ENCODE measurements at regions not wholly inside any gene's neighbourhood (a gene's known extent, or its start where the extent isn't known, plus 50 kb on each side); places are given as distances from the start of the nearest gene placed in this dataset.

- CTCF ChIA-PET: no interaction called here
- DNase-seq (ENCODE audit: low spot score): no peak
- H3K27ac ChIP-seq: no peak overlapping the region
- POLR2A ChIA-PET (ENCODE audit: low non-redundant PET): no interaction called here
- no peak for TF ChIP-seq CTCF (conservative IDR thresholded peaks at IDR 0.05; ENCODE audit: low read depth)
Measured at GRCh38 chr5:143879646-143880045, 67.7 kb downstream of the HMHB1 start.

- CTCF ChIA-PET: no interaction called here
- DNase-seq (ENCODE audit: low spot score): no peak
- no peak overlapping the region for H3K27ac ChIP-seq
- POLR2A ChIA-PET (ENCODE audit: low non-redundant PET): no interaction called here
- TF ChIP-seq CTCF (conservative IDR thresholded peaks at IDR 0.05; ENCODE audit: low read depth): no peak
Measured at GRCh38 chr5:143880178-143880577, 68.2 kb downstream of the HMHB1 start.

GRCh38 chr5:143882520-143882919 lies 70.6 kb downstream of the HMHB1 start:
- no peak for DNase-seq (ENCODE audit: low spot score)
- TF ChIP-seq CTCF (conservative IDR thresholded peaks at IDR 0.05; ENCODE audit: low read depth): no peak
- ChIA-PET CTCF (no interaction called here), POLR2A (ENCODE audit: low non-redundant PET) (no interaction called here)
- no peak overlapping the region; the same call in 1 of the 2 replicates for H3K27ac ChIP-seq

GRCh38 chr5:143886096-143886495 lies 74.1 kb downstream of the HMHB1 start:
- ChIA-PET POLR2A (ENCODE audit: low non-redundant PET) (no interaction called here), CTCF (no interaction called here)
- H3K27ac ChIP-seq: no peak overlapping the region
- TF ChIP-seq CTCF (conservative IDR thresholded peaks at IDR 0.05; ENCODE audit: low read depth): no peak
- no peak for DNase-seq (ENCODE audit: low spot score)

GRCh38 chr5:143886651-143887638 lies 75.0 kb downstream of the HMHB1 start:
- CTCF ChIA-PET: interaction anchor here (0.8 kb wide), 1 partner anchor 47 kb away, joined by 4 read pairs; no protein-coding TSS in a partner anchor
- no peak overlapping the region for H3K27ac ChIP-seq
- POLR2A ChIA-PET (ENCODE audit: low non-redundant PET): no interaction called here
- peak; percentile 30 for DNase-seq (ENCODE audit: low spot score)
- no peak for TF ChIP-seq CTCF (conservative IDR thresholded peaks at IDR 0.05; ENCODE audit: low read depth)

GRCh38 chr5:143887903-143888665 lies 76.1 kb downstream of the HMHB1 start:
- no peak overlapping the region for H3K27ac ChIP-seq
- ChIA-PET POLR2A (ENCODE audit: low non-redundant PET) (interaction anchor here (0.6 kb wide), 1 partner anchor 19 kb away, joined by 8 read pairs; no protein-coding TSS in a partner anchor), CTCF (interaction anchor here (0.8 kb wide), 1 partner anchor 48 kb away, joined by 4 read pairs; no protein-coding TSS in a partner anchor)
- no peak for TF ChIP-seq CTCF (conservative IDR thresholded peaks at IDR 0.05; ENCODE audit: low read depth)
- DNase-seq (ENCODE audit: low spot score): no peak

Measured in RWPE1 (cell line).